K562 (cell line): ENCODE measurements at regions not wholly inside any gene's neighbourhood (a gene's known extent, or its start where the extent isn't known, plus 50 kb on each side); places are given as distances from the start of the nearest gene placed in this dataset.

Source experiments
- ATAC-seq: fragments of 200-7000 bp; cut with Tn5 transposase; 3 replicates; pipeline ENCODE4 v1.9.1; 2020; ENCODE audit warnings: moderate library complexity
- BruUV-seq: library from RNA; stranded (reverse); fragments of 400-500 nt; replicated peaks from 2 replicates; lab custom pipeline; 2021; lab: Mats Ljungman, UMichigan
- CTCF ChIA-PET: fragments of 300-600 bp; formaldehyde crosslinking; extraction: SDS; loops from one replicate; lab custom pipeline; 2021; ENCODE audit warnings: low intra/inter-chr PET ratio; lab: Yijun Ruan, JAX
- POLR2A ChIA-PET: fragments of 300-600, 350-650 bp; sonication (Branson Sonifier 250); formaldehyde crosslinking; extraction: SDS; loops from one replicate; lab custom pipeline; 2021; ENCODE audit warnings: antibody characterized with exemption, inconsistent platforms; lab: Yijun Ruan, JAX
- DNase-seq, 4 experiments: peaks; one replicate each; pipeline versions ENCODE4 v3.0.0 to v3.0.0-alpha.2; 2011 to 2018; ENCODE audit warnings: low spot score in 3 of 4, mixed read lengths in 3 of 4; ENCODE audit errors: extremely low read depth in 1 of 4
- FAIRE-seq: peaks from 2 replicates; lab custom pipeline; 2011; peaks lifted over from hg19 to GRCh38; lab: Jason Lieb, UNC
- H2AFZ ChIP-seq: 2 replicates; pipeline ENCODE4 v1.6.0; 2011; ENCODE audit warnings: low read depth, low read length, control low read depth, inconsistent platforms
- H3K27ac ChIP-seq: fragments of 200-600 bp; 3 replicates; pipeline ENCODE4 v1.8.0; 2011; ENCODE audit warnings: low read depth, mild to moderate bottlenecking, control low read depth, inconsistent platforms, low read length, moderate library complexity, mixed read lengths; ENCODE audit errors: extremely low read depth
- H3K27me3 ChIP-seq, 2 experiments: fragments of 300-600 bp in 1 of 2; 2 replicates in 1 of 2; 3 replicates in 1 of 2; pipeline versions ENCODE4 v1.6.0 to v1.8.0; 2011; ENCODE audit warnings: inconsistent platforms in 2 of 2, low read length in 2 of 2, mild to moderate bottlenecking in 1 of 2, mixed read lengths in 1 of 2, moderate library complexity in 1 of 2; ENCODE audit not compliant: control insufficient read depth in 2 of 2, insufficient read depth in 2 of 2
- H3K36me3 ChIP-seq: fragments of 300-600 bp; 3 replicates; pipeline ENCODE4 v1.8.0; 2011; ENCODE audit warnings: mild to moderate bottlenecking, low read length, inconsistent platforms; ENCODE audit not compliant: control insufficient read depth, insufficient read depth
- H3K4me1 ChIP-seq, 2 experiments: fragments of 200-600 bp in 1 of 2; replicated peaks in 1 of 2; 2 replicates in 1 of 2; 3 replicates in 1 of 2; pipeline versions ENCODE4 v1.5.1 to v1.8.0; 2011; ENCODE audit warnings: inconsistent platforms in 2 of 2, low read length in 2 of 2, mild to moderate bottlenecking in 1 of 2, mixed read lengths in 1 of 2, moderate library complexity in 1 of 2; ENCODE audit not compliant: control insufficient read depth in 2 of 2, insufficient read depth in 2 of 2
- H3K4me2 ChIP-seq: 2 replicates; pipeline ENCODE4 v1.6.1; 2011; ENCODE audit warnings: low read length, control low read depth, inconsistent platforms, mixed read lengths; ENCODE audit not compliant: insufficient read depth
- H3K4me3 ChIP-seq: fragments of 200-600 bp; sonication (generic), shearing (Covaris generic); 2 replicates; pipeline ENCODE4 v1.5.1; 2016; ENCODE audit warnings: control low read depth, inconsistent platforms
- H3K79me2 ChIP-seq: fragments of 200-600 bp; 3 replicates; pipeline ENCODE4 v1.8.0; 2011; ENCODE audit warnings: low read length, inconsistent platforms; ENCODE audit not compliant: control insufficient read depth, insufficient read depth
- H3K9ac ChIP-seq, 2 experiments: 2 replicates each; pipeline versions ENCODE4 v1.6.0 to v1.6.1; 2011; ENCODE audit warnings: low read depth in 2 of 2, low read length in 2 of 2, control low read depth in 1 of 2, inconsistent platforms in 1 of 2, mild to moderate bottlenecking in 1 of 2, mixed read lengths in 1 of 2; ENCODE audit not compliant: insufficient read depth in 1 of 2
- H3K9me1 ChIP-seq: one replicate; pipeline ENCODE4 v1.6.0; 2011; ENCODE audit warnings: inconsistent platforms, mild to moderate bottlenecking, low read length, moderate library complexity; ENCODE audit not compliant: control insufficient read depth, insufficient read depth
- H3K9me3 ChIP-seq: replicated peaks from 2 replicates; pipeline ENCODE4 v1.5.1; 2011; ENCODE audit warnings: low read depth, low read length, inconsistent platforms; ENCODE audit not compliant: control insufficient read depth, insufficient read depth
- H4K20me1 ChIP-seq: replicated peaks from 2 replicates; pipeline ENCODE4 v1.6.1; 2011; ENCODE audit warnings: low read length, inconsistent platforms, mixed read lengths; ENCODE audit not compliant: control insufficient read depth, insufficient read depth
- CTCFL ChIP-seq: IDR thresholded peaks from 2 replicates; pipeline ENCODE4 v1.6.1; 2011; ENCODE audit warnings: borderline replicate concordance, low read depth, mild to moderate bottlenecking, moderate library complexity, low read length; ENCODE audit not compliant: insufficient read depth, poor library complexity, severe bottlenecking
- ETV1 ChIP-seq: fragments of 450-650 bp; conservative IDR thresholded peaks from 2 replicates; pipeline ENCODE4 v1.6.1; 2016; ENCODE audit warnings: missing genetic modification characterization, control low read depth, low read depth, missing compliant biosample characterization
- KAT2B ChIP-seq: IDR thresholded peaks from one replicate; pipeline ENCODE4 v1.6.1; 2012; ENCODE audit warnings: low read depth, mild to moderate bottlenecking, control low read depth, inconsistent platforms, low read length, moderate library complexity
- SAP30 ChIP-seq: fragments of 200-600 bp; sonication (generic); IDR thresholded peaks from 2 replicates; pipeline ENCODE4 v1.6.1; 2012; ENCODE audit warnings: borderline replicate concordance, low read depth, mild to moderate bottlenecking, moderate library complexity, low read length, control low read depth, inconsistent platforms; ENCODE audit not compliant: insufficient read depth, poor library complexity, severe bottlenecking
- SIN3B ChIP-seq: fragments of 450-650 bp; IDR thresholded peaks from 2 replicates; pipeline ENCODE4 v1.6.1; 2017; ENCODE audit warnings: low read depth, mild to moderate bottlenecking, moderate library complexity
- STAG1 ChIP-seq: sonication (generic); formaldehyde crosslinking; IDR thresholded peaks from 2 replicates; pipeline ENCODE4 v1.5.0; 2020; ENCODE audit warnings: missing genetic modification reagents, borderline replicate concordance
- ZKSCAN1 ChIP-seq: fragments of 150-350 bp; IDR thresholded peaks from 2 replicates; pipeline ENCODE4 v1.6.1; 2016; ENCODE audit warnings: low read depth, low read length
- ZNF184 ChIP-seq: sonication (generic); formaldehyde crosslinking; IDR thresholded peaks from 2 replicates; pipeline ENCODE4 v1.5.0; 2020; ENCODE audit warnings: missing genetic modification reagents
- ZNF239 ChIP-seq: fragments of 250-450 bp; sonication (Bioruptor Pico); IDR thresholded peaks from 2 replicates; pipeline ENCODE4 v1.4.0; 2020; ENCODE audit warnings: mild to moderate bottlenecking
- ZNF436 ChIP-seq: fragments of 250-450, 450-650 bp; sonication (Bioruptor Pico); formaldehyde crosslinking; IDR thresholded peaks from 2 replicates; pipeline ENCODE4 v1.7.0; 2020; ENCODE audit warnings: mild to moderate bottlenecking
- WGBS: fragments of 100-300 bp; shearing (Covaris generic); methylation state at CpG from one replicate; pipeline ENCODE4 v1.1.6; 2016; ENCODE audit warnings: low coverage, mixed read lengths; ENCODE audit not compliant: insufficient coverage; ENCODE audit errors: missing lambda C conversion rate; 5-methylcytosine and 5-hydroxymethylcytosine counted together
- in situ Hi-C: fragments of 300-500 bp; cut with MboI; formaldehyde crosslinking; loops from 4 replicates; pipeline ENCODE4 v1.15.0; 2018; ENCODE audit warnings: inconsistent platforms, mixed read lengths
- intact Hi-C: fragments of 100-400 bp; cut with micrococcal nuclease; formaldehyde crosslinking; loops from 2 replicates; pipeline ENCODE4 v1.14.2; 2022

GRCh38 chr22:49086606-49087157, 741.0 kb downstream of the BRD1 start:
- CTCF ChIA-PET, result no interaction called here
- DNase-seq, result no peak
- no peak for TF ChIP-seq ZNF436
- no peak for TF ChIP-seq ZNF239
- no peak for TF ChIP-seq ZNF184 (CRISPR knock-in tag)
- TF ChIP-seq SIN3B, result no peak
- TF ChIP-seq CTCFL, result no peak
- TF ChIP-seq SAP30, result no peak
- no peak for TF ChIP-seq ETV1 (tag)
- TF ChIP-seq STAG1 (CRISPR knock-in tag), result no peak
- TF ChIP-seq KAT2B, result no peak
- TF ChIP-seq ZKSCAN1, result no peak
- 0% methylated on average over 8 of the region's 12 CpGs for WGBS
- peaks cover 0 to 29% of the 10 kb centered on the region in 2 experiments; a peak in 2 of 5 replicates for H3K27me3 ChIP-seq
- ATAC-seq, result no peak
- no peaks in the 10 kb centered on the region for H3K9me1 ChIP-seq
- POLR2A ChIA-PET, result no interaction called here
- no peaks in the 10 kb centered on the region for H4K20me1 ChIP-seq
- no peak overlapping the region for H3K4me2 ChIP-seq
- no peaks in the 10 kb centered on the region for H3K79me2 ChIP-seq
- no TSS peak for BruUV-seq
- FAIRE-seq, result no peak
- no peak overlapping the region for H3K4me3 ChIP-seq
- in situ Hi-C loops, result no loop called here
- H3K9me3 ChIP-seq, result no peaks in the 10 kb centered on the region
- H3K36me3 ChIP-seq, result no peaks in the 10 kb centered on the region
- H3K27ac ChIP-seq, result no peak overlapping the region
- no peak overlapping the region for H3K9ac ChIP-seq
- H3K4me1 ChIP-seq, result no peaks in the 10 kb centered on the region; a peak in 1 of 5 replicates
- intact Hi-C loops, result no loop called here
- no peak overlapping the region for H2AFZ ChIP-seq
